ENCODE measurements at regions not wholly inside any gene's neighbourhood (a gene's known extent, or its start where the extent isn't known, plus 50 kb on each side); places are given as distances from the start of the nearest gene placed in this dataset.
A peak's percentile ranks its signal among the peaks of the same experiment; 100 is the strongest.

DNA sequence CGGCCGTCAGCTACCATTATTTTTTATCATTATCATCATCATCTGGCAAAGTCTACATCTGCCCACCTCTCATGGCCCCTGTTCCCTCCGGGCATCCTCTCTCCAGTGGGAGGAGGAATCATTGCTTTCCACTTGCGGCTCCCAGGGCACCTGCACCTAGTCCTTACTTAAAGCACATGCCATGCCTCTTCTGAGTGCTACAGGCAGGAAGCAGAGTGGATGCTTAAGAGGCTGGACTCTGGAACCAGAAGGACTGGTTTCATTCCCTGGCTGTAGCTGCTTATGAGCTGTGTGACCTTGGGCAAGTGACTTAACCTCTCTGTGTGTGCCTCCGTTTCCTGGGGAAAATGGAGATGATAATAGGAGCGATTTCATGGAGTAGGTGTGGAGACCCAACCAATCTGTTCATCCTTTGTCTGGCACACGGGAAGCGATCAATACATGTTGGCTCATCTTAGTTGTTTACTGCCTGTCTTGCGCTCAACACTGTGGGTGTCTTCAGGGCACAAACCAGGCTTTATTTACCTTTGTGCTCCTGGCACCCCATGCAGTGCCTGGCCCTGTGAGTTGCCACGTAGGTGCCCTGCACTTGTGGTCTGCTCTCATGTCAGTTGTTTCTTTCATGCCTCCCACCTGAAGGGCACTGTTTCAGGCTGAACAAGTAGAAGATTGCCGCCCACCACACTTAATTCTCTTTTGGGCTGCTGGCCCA is 317.0 kb upstream of the SULF2 start:
- no peak for DNase-seq
- WGBS, 2 donors: 56 to 67% methylated on average over 11 of the region's 11 CpGs
- FAIRE-seq: no peak
- H3K4me3 ChIP-seq: no peak overlapping the region
- no peak for TF ChIP-seq CTCF (IDR thresholded peaks at IDR 0.05)
- H3K36me3 ChIP-seq: no peaks in the 10 kb centered on the region
- intact Hi-C loops (cut with DNase I): no loop called here
- peaks cover 0 to 3% (median 0%) of the 10 kb centered on the region in 3 donors for H3K4me1 ChIP-seq
- H3K9me3 ChIP-seq: no peaks in the 10 kb centered on the region
- no peak for ATAC-seq
- no peak overlapping the region for H3K27ac ChIP-seq
- no peaks in the 10 kb centered on the region for H3K27me3 ChIP-seq

GRCh38 chr20:48100483-48100882 is 315.2 kb upstream of the SULF2 start:
- no peak for DNase-seq
- Histone ChIP-seq H3K27ac (no peak overlapping the region), H3K27me3 (no peaks in the 10 kb centered on the region), H3K9me3 (no peaks in the 10 kb centered on the region), H3K36me3 (no peaks in the 10 kb centered on the region), H3K4me3 (no peak overlapping the region), H3K4me1 (peaks cover 0 to 3% (median 0%) of the 10 kb centered on the region in 3 donors)
- no peak for ATAC-seq
- 81 to 91% methylated on average over 3 of the region's 3 CpGs for WGBS, 2 donors
- no peak for FAIRE-seq
- intact Hi-C loops (cut with DNase I): no loop called here
- TF ChIP-seq CTCF (IDR thresholded peaks at IDR 0.05): no peak

DNA sequence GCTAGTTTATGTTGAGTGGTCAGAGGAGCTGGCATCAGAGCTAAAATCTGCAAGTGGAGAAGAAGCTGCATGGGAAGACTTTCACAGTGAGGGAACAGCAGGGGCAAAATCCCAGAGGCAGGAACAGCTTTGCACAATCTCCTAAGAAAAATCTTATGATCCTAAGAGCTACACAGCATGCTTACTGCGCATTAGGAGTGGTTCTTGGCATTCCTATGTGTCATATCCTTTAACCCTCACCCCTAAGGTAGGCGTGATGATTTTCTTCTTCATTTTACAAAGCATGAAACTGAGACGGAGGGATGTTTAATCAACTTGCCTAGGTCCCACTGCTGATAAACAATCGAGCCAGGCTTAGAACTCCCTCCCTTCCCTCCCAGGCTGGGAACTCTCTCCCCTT is 313.6 kb upstream of the SULF2 start:
- no peak for TF ChIP-seq CTCF (IDR thresholded peaks at IDR 0.05)
- H3K27me3 ChIP-seq: no peaks in the 10 kb centered on the region
- no peaks in the 10 kb centered on the region for H3K9me3 ChIP-seq
- intact Hi-C loops (cut with DNase I): no loop called here
- no peaks in the 10 kb centered on the region for H3K36me3 ChIP-seq
- FAIRE-seq: no peak
- DNase-seq: no peak
- no peak for ATAC-seq
- H3K4me3 ChIP-seq: no peak overlapping the region
- H3K4me1 ChIP-seq: peaks cover 0 to 3% (median 0%) of the 10 kb centered on the region in 3 donors
- 66 to 68% methylated on average over 4 of the region's 4 CpGs for WGBS, 2 donors
- no peak overlapping the region for H3K27ac ChIP-seq

GRCh38 chr20:48098099-48098498 is 312.8 kb upstream of the SULF2 start:
- FAIRE-seq: no peak
- intact Hi-C loops (cut with DNase I): no loop called here
- peak in 3 of 6 donors; percentile 3 to 24 (median 16) for DNase-seq
- WGBS, 2 donors: 93 to 94% methylated on average over 2 of the region's 2 CpGs
- H3K4me1 ChIP-seq: peaks cover 0 to 3% (median 0%) of the 10 kb centered on the region in 3 donors
- no peaks in the 10 kb centered on the region for H3K27me3 ChIP-seq
- no peak for TF ChIP-seq CTCF (IDR thresholded peaks at IDR 0.05)
- no peaks in the 10 kb centered on the region for H3K36me3 ChIP-seq
- no peaks in the 10 kb centered on the region for H3K9me3 ChIP-seq
- H3K4me3 ChIP-seq: no peak overlapping the region
- no peak overlapping the region for H3K27ac ChIP-seq
- ATAC-seq: peak; percentile 43 to 62 (median 48)
